Prostate gland (tissue), 2 donors: ENCODE measurements at regions not wholly inside any gene's neighbourhood (a gene's known extent, or its start where the extent isn't known, plus 50 kb on each side); places are given as distances from the start of the nearest gene placed in this dataset.
"Not testable (repeated sequence)": the region's sequence is repeated elsewhere in the genome, so short reads cannot be mapped to it uniquely, and the experiment has no call there.

Experiments
- CTCF ChIP-seq, 4 experiments: fragments of 200-600 bp in 2 of 4; fragments of 450-650 bp in 2 of 4; sonication (generic) in 2 of 4; IDR thresholded peaks; 1 replicate in 3 of 4; 2 replicates in 1 of 4; pipeline ENCODE4 v1.5.1; 2016 to 2019; ENCODE audit warnings: antibody characterized with exemption in 4 of 4, mild to moderate bottlenecking in 2 of 4, moderate library complexity in 2 of 4
- POLR2A ChIP-seq: fragments of 450-650 bp; IDR thresholded peaks from one replicate; pipeline ENCODE4 v1.6.1; 2016; ENCODE audit warnings: antibody characterized with exemption, mild to moderate bottlenecking

GRCh38 chr21:6074935-6075334 lies 4446.4 kb upstream of the TPTE start:
- TF ChIP-seq CTCF (IDR thresholded peaks at IDR 0.05); POLR2A: not testable (repeated sequence)
